ENCODE measurements at regions not wholly inside any gene's neighbourhood (a gene's known extent, or its start where the extent isn't known, plus 50 kb on each side); places are given as distances from the start of the nearest gene placed in this dataset.

DNA sequence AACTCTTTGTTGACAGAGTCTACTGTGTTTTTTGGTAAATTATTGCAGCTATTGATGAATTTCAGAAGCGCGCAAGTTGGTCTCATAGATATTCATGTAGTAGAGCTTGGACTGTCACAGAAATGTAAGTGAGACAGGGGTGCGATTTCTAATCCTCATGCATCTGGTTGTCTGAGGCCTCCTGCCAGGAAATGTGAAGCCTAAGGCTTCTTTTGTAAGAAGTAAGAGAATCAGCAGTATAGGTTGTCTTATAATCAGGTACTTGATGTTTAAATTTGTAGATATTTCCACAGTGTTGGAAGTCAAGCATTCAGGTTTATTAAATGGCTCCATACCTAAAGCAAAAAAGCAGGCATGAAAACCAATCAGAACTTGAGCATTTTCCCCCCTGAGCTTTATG is 332.9 kb upstream of the FMN2 start (continued):
- TF ChIP-seq, protein P1, sequence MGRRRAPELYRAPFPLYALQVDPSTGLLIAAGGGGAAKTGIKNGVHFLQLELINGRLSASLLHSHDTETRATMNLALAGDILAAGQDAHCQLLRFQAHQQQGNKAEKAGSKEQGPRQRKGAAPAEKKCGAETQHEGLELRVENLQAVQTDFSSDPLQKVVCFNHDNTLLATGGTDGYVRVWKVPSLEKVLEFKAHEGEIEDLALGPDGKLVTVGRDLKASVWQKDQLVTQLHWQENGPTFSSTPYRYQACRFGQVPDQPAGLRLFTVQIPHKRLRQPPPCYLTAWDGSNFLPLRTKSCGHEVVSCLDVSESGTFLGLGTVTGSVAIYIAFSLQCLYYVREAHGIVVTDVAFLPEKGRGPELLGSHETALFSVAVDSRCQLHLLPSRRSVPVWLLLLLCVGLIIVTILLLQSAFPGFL (CRISPR knock-in tag; IDR thresholded peaks at IDR 0.05; ENCODE audit: borderline replicate concordance) = no peak
- TF ChIP-seq FOXP1 (CRISPR knock-in tag; IDR thresholded peaks at IDR 0.05; ENCODE audit: borderline replicate concordance) = no peak
- no peak for TF ChIP-seq SMAD3 (CRISPR knock-in tag; IDR thresholded peaks at IDR 0.05; ENCODE audit: borderline replicate concordance)
- TF ChIP-seq GTF2I (CRISPR knock-in tag; conservative IDR thresholded peaks at IDR 0.05) = no peak
- TF ChIP-seq MXD4 (CRISPR knock-in tag; IDR thresholded peaks at IDR 0.05; ENCODE audit: borderline replicate concordance) = no peak
- no peak for TF ChIP-seq NFYB (CRISPR knock-in tag; conservative IDR thresholded peaks at IDR 0.05; ENCODE audit: low read depth)
- no peak for TF ChIP-seq JUN (CRISPR knock-in tag; IDR thresholded peaks at IDR 0.05)
- no peak for TF ChIP-seq MAX (CRISPR knock-in tag; IDR thresholded peaks at IDR 0.05)
- no peak for TF ChIP-seq E2F1 (CRISPR knock-in tag; IDR thresholded peaks at IDR 0.05)

- no peaks in the 10 kb centered on the region for H3K27me3 Mint-ChIP-seq (ENCODE audit: low read depth)
- no peaks in the 10 kb centered on the region for H3K9me3 Mint-ChIP-seq
- ChIA-PET POLR2A (no interaction called here), CTCF (interaction anchor here (0.7 to 1.3 kb wide), 3 partner anchors 129 to 244 kb away, joined by 3 to 4 read pairs (median 3); no protein-coding TSS in a partner anchor)
- no peak overlapping the region for H3K4me3 Mint-ChIP-seq
- H3K36me3 Mint-ChIP-seq = no peaks in the 10 kb centered on the region; the same call in 1 of the 2 replicates
- H3K4me1 Mint-ChIP-seq = peaks cover 24% of the 10 kb centered on the region
- DNase-seq (ENCODE audit: low spot score) (no peak), ATAC-seq (peak; percentile 87)
- H3K27ac Mint-ChIP-seq = peak overlapping the region; percentile 42; the same call in 1 of the 2 replicates
- TF ChIP-seq GRHL2 (CRISPR knock-in tag; IDR thresholded peaks at IDR 0.05; ENCODE audit: insufficient replicate concordance, severe bottlenecking) (no peak), ESRRA (CRISPR knock-in tag; IDR thresholded peaks at IDR 0.05; ENCODE audit: borderline replicate concordance) (no peak), CREM (CRISPR knock-in tag; IDR thresholded peaks at IDR 0.05) (no peak), USF1 (CRISPR knock-in tag; IDR thresholded peaks at IDR 0.05) (no peak), IRF2 (CRISPR knock-in tag; IDR thresholded peaks at IDR 0.05; ENCODE audit: borderline replicate concordance, low read depth) (no peak), CREB1 (CRISPR knock-in tag; IDR thresholded peaks at IDR 0.05) (no peak), ATF1 (CRISPR knock-in tag; IDR thresholded peaks at IDR 0.05) (no peak), E2F4 (CRISPR knock-in tag; IDR thresholded peaks at IDR 0.05; ENCODE audit: borderline replicate concordance, low read depth) (no peak), TP53 (CRISPR knock-in tag; IDR thresholded peaks at IDR 0.05) (no peak), RELA (CRISPR knock-in tag; IDR thresholded peaks at IDR 0.05; ENCODE audit: borderline replicate concordance) (no peak)
- TF ChIP-seq, protein P2, sequence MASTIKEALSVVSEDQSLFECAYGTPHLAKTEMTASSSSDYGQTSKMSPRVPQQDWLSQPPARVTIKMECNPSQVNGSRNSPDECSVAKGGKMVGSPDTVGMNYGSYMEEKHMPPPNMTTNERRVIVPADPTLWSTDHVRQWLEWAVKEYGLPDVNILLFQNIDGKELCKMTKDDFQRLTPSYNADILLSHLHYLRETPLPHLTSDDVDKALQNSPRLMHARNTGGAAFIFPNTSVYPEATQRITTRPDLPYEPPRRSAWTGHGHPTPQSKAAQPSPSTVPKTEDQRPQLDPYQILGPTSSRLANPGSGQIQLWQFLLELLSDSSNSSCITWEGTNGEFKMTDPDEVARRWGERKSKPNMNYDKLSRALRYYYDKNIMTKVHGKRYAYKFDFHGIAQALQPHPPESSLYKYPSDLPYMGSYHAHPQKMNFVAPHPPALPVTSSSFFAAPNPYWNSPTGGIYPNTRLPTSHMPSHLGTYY (CRISPR knock-in tag; IDR thresholded peaks at IDR 0.05) = no peak
- TF ChIP-seq, protein P3, sequence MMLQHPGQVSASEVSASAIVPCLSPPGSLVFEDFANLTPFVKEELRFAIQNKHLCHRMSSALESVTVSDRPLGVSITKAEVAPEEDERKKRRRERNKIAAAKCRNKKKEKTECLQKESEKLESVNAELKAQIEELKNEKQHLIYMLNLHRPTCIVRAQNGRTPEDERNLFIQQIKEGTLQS (CRISPR knock-in tag; conservative IDR thresholded peaks at IDR 0.05) = no peak
- TF ChIP-seq, protein P4, sequence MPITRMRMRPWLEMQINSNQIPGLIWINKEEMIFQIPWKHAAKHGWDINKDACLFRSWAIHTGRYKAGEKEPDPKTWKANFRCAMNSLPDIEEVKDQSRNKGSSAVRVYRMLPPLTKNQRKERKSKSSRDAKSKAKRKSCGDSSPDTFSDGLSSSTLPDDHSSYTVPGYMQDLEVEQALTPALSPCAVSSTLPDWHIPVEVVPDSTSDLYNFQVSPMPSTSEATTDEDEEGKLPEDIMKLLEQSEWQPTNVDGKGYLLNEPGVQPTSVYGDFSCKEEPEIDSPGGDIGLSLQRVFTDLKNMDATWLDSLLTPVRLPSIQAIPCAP (CRISPR knock-in tag; IDR thresholded peaks at IDR 0.05) = no peak
- TF ChIP-seq, protein P5, sequence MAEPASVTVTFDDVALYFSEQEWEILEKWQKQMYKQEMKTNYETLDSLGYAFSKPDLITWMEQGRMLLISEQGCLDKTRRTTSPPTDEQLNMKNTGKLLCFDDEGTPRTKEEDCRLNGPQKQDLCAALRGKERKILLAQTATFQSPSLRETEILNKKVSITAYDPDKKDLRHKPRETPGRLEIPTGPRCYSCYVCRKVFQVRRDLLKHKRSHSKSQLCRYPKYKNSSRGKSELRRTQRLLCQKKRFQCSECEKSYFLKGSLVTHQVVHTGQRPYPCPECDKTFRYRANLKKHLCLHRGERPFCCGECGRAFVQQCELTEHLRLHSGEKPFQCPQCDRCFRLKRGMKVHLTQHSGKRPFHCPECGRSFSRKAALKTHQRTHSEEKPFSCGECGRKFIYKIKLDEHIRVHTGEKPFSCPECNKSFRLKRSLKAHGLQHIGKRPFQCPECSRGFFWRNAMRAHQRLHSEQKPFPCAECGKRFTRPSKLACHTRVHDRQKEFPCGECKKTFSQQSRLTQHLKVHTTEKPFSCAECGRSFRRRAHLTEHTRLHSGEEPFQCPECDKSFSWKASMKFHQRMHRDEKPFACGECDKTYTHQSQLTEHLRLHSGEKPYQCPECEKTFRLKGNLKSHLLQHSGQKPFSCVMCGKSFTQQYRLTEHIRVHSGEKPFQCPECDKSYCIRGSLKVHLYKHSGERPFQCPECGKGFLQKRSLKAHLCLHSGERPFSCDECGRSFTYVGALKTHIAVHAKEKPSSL (CRISPR knock-in tag; conservative IDR thresholded peaks at IDR 0.05) = no peak
- TF ChIP-seq, protein P6, sequence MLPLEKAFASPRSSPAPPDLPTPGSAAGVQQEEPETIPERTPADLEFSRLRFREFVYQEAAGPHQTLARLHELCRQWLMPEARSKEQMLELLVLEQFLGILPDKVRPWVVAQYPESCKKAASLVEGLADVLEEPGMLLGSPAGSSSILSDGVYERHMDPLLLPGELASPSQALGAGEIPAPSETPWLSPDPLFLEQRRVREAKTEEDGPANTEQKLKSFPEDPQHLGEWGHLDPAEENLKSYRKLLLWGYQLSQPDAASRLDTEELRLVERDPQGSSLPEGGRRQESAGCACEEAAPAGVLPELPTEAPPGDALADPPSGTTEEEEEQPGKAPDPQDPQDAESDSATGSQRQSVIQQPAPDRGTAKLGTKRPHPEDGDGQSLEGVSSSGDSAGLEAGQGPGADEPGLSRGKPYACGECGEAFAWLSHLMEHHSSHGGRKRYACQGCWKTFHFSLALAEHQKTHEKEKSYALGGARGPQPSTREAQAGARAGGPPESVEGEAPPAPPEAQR (CRISPR knock-in tag; IDR thresholded peaks at IDR 0.05) = no peak
Measured at GRCh38 chr1:239761509-239761908, 330.2 kb upstream of the FMN2 start.

Data from WTC11 (cell line).